ENCODE measurements at regions not wholly inside any gene's neighbourhood (a gene's known extent, or its start where the extent isn't known, plus 50 kb on each side); places are given as distances from the start of the nearest gene placed in this dataset.

DNA sequence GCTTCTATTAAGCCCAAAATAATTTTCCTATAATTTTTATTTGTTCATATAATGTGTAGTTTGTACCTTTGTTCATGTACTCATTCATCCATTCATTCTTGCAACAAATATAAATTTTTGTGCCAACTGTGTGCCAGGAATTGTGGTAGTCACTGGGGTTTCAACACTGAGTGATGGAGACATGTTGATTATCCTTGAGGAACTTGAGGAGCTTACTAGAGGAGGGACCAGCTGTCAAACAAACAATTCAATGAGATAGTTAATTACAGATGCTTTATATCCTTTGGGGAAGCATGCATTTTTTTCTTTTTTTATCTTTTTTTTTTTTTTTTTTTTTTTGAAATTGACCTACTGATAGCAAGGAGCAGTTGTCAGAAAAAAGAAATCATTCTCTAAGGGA, 324.8 kb downstream of the GABRG2 start:
- Histone ChIP-seq H3K9me3 (ENCODE audit: low read depth, low read length) (no peaks in the 10 kb centered on the region), H3K4me3 (ENCODE audit: insufficient read depth, low read length) (no peak overlapping the region), H2AFZ (ENCODE audit: low read length) (no peak overlapping the region), H3K27me3 (ENCODE audit: insufficient read depth, low read length) (no peaks in the 10 kb centered on the region), H3K79me2 (ENCODE audit: insufficient read depth, low read length) (no peaks in the 10 kb centered on the region), H3K36me3 (ENCODE audit: insufficient read depth, low read length) (no peaks in the 10 kb centered on the region), H3K4me2 (ENCODE audit: insufficient read depth, low read length) (no peak overlapping the region), H3K27ac (ENCODE audit: low read depth, low read length) (no peak overlapping the region), H3K4me1 (ENCODE audit: insufficient read depth, low read length) (no peaks in the 10 kb centered on the region), H4K20me1 (ENCODE audit: insufficient read depth, low read length) (no peaks in the 10 kb centered on the region)
- no peak for DNase-seq (ENCODE audit: insufficient read length, low spot score, missing footprints)
- no peak for TF ChIP-seq CTCF (IDR thresholded peaks at IDR 0.05; ENCODE audit: extremely low read depth, low read depth, low read length)

DNA sequence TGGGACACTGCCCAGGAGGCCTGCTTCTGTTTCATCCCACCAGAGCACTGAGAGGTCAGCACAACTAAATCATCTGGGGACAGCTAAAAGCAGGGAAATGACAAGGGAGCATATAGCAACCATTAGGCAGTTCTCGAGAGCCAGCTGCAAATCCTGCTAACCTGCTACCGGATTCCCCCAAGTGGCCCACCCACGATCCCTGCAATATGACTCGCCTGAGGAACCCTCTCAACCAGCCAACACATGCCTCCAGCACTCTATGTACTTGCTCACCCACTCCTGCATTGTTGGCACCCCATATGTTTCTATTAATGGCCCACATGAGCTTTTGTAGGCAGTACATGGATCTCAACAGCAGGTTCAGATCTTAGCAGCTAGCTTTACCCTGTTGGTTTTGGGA, 326.0 kb downstream of the GABRG2 start:
- no peak for TF ChIP-seq CTCF (IDR thresholded peaks at IDR 0.05; ENCODE audit: extremely low read depth, low read depth, low read length)
- Histone ChIP-seq H3K4me1 (ENCODE audit: insufficient read depth, low read length) (no peaks in the 10 kb centered on the region), H3K9me3 (ENCODE audit: low read depth, low read length) (no peaks in the 10 kb centered on the region), H3K4me2 (ENCODE audit: insufficient read depth, low read length) (no peak overlapping the region), H3K27me3 (ENCODE audit: insufficient read depth, low read length) (no peaks in the 10 kb centered on the region), H4K20me1 (ENCODE audit: insufficient read depth, low read length) (no peaks in the 10 kb centered on the region), H3K36me3 (ENCODE audit: insufficient read depth, low read length) (no peaks in the 10 kb centered on the region), H3K79me2 (ENCODE audit: insufficient read depth, low read length) (no peaks in the 10 kb centered on the region), H3K27ac (ENCODE audit: low read depth, low read length) (no peak overlapping the region), H2AFZ (ENCODE audit: low read length) (no peak overlapping the region), H3K4me3 (ENCODE audit: insufficient read depth, low read length) (no peak overlapping the region)
- DNase-seq (ENCODE audit: insufficient read length, low spot score, missing footprints), result no peak

DNA sequence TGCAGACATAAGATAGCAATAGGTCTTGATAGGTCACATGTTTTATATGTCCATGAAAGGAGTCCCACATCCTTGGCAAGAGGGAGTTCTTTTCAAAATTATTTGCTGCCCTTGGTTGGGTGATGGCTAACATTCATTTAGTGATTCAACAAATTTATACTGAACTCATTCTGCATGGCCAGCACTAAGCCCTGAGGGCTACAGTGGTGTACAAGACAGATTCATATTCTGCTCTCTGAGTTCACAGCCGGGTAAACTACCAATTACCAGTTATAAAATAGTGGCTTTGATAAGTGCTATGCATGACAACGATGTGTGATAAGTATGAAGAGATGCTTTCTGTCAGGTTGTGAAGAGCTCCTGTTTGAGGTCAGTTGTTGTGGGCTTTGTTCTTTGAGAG, 340.0 kb downstream of the GABRG2 start:
- H2AFZ ChIP-seq (ENCODE audit: low read length), result no peak overlapping the region

DNA sequence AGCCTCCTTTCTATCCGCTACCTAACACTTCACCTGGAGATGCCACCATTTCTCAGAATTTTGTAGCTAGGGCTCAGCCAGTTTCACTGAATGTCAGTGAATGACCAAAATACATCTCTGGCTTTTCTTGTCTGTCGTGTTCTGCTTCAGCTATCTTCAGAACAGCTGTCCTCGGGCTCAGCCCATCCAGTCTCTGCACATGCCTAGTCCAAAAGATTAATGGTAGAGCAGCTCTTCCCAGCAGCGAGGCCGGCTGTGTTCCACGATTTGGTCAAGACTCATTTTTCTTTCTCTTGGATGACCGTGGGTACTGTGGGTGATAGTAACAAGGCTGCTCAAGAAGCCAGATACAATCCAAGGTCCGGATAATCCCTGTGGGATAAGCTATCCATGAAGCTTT, 342.8 kb downstream of the GABRG2 start:
- no peaks in the 10 kb centered on the region for H4K20me1 ChIP-seq (ENCODE audit: insufficient read depth, low read length)
- H3K36me3 ChIP-seq (ENCODE audit: insufficient read depth, low read length), result no peaks in the 10 kb centered on the region
- H3K4me1 ChIP-seq (ENCODE audit: insufficient read depth, low read length), result no peaks in the 10 kb centered on the region
- no peak overlapping the region for H3K4me2 ChIP-seq (ENCODE audit: insufficient read depth, low read length)
- no peak overlapping the region for H3K4me3 ChIP-seq (ENCODE audit: insufficient read depth, low read length)
- H3K79me2 ChIP-seq (ENCODE audit: insufficient read depth, low read length), result no peaks in the 10 kb centered on the region
- H3K9me3 ChIP-seq (ENCODE audit: low read depth, low read length), result no peaks in the 10 kb centered on the region
- DNase-seq (ENCODE audit: insufficient read length, low spot score, missing footprints), result no peak
- TF ChIP-seq CTCF (IDR thresholded peaks at IDR 0.05; ENCODE audit: extremely low read depth, low read depth, low read length), result no peak
- H3K27me3 ChIP-seq (ENCODE audit: insufficient read depth, low read length), result no peaks in the 10 kb centered on the region
- no peak overlapping the region for H3K27ac ChIP-seq (ENCODE audit: low read depth, low read length)
- H2AFZ ChIP-seq (ENCODE audit: low read length), result no peak overlapping the region

More for the DNA sequence above, 340.0 kb downstream of the GABRG2 start:
- H3K36me3 ChIP-seq (ENCODE audit: insufficient read depth, low read length), result no peaks in the 10 kb centered on the region
- H3K4me1 ChIP-seq (ENCODE audit: insufficient read depth, low read length), result no peaks in the 10 kb centered on the region
- no peaks in the 10 kb centered on the region for H3K79me2 ChIP-seq (ENCODE audit: insufficient read depth, low read length)
- H3K4me3 ChIP-seq (ENCODE audit: insufficient read depth, low read length), result no peak overlapping the region
- no peaks in the 10 kb centered on the region for H3K9me3 ChIP-seq (ENCODE audit: low read depth, low read length)
- no peak for TF ChIP-seq CTCF (IDR thresholded peaks at IDR 0.05; ENCODE audit: extremely low read depth, low read depth, low read length)
- H4K20me1 ChIP-seq (ENCODE audit: insufficient read depth, low read length), result no peaks in the 10 kb centered on the region
- no peak for DNase-seq (ENCODE audit: insufficient read length, low spot score, missing footprints)
- H3K4me2 ChIP-seq (ENCODE audit: insufficient read depth, low read length), result no peak overlapping the region
- no peaks in the 10 kb centered on the region for H3K27me3 ChIP-seq (ENCODE audit: insufficient read depth, low read length)
- no peak overlapping the region for H3K27ac ChIP-seq (ENCODE audit: low read depth, low read length)

All from osteoblast (primary cell).